ENCODE measurements at regions not wholly inside any gene's neighbourhood (a gene's known extent, or its start where the extent isn't known, plus 50 kb on each side); places are given as distances from the start of the nearest gene placed in this dataset.

- TF ChIP-seq THAP8 (CRISPR knock-in tag; IDR thresholded peaks at IDR 0.05; ENCODE audit: borderline replicate concordance) (0 out of 2 replicates have a peak, but pooled peaks have one; percentile 40), RNF2 (conservative IDR thresholded peaks at IDR 0.05; ENCODE audit: low read depth) (peak; percentile 76; the same call in 1 of the 2 replicates), REPIN1 (CRISPR knock-in tag; IDR thresholded peaks at IDR 0.05; ENCODE audit: borderline replicate concordance, low read depth) (0 out of 2 replicates have a peak, but pooled peaks have one; percentile 41), PCBP2 (optimal IDR thresholded peaks at IDR 0.05; ENCODE audit: low read depth, low read length, poor library complexity, severe bottlenecking) (no peak), YEATS4 (CRISPR knock-in tag; IDR thresholded peaks at IDR 0.05; ENCODE audit: borderline replicate concordance) (peak; percentile 33; the same call in 1 of the 2 replicates), SNAPC4 (CRISPR knock-in tag; IDR thresholded peaks at IDR 0.05) (no peak), KMT2A (CRISPR knock-in tag; IDR thresholded peaks at IDR 0.05) (0 out of 2 replicates have a peak, but pooled peaks have one; percentile 36), ZNF350 (CRISPR knock-in tag; IDR thresholded peaks at IDR 0.05; ENCODE audit: borderline replicate concordance, low read depth) (peak; percentile 33; the same call in 1 of the 2 replicates), ZNF501 (CRISPR knock-in tag; IDR thresholded peaks at IDR 0.05) (peak; percentile 81), JUN (CRISPR knock-in tag; IDR thresholded peaks at IDR 0.05) (no peak), MAZ (IDR thresholded peaks at IDR 0.05; ENCODE audit: borderline replicate concordance, low read depth, low read length) (no peak), MAZ (CRISPR knock-in tag; IDR thresholded peaks at IDR 0.05; ENCODE audit: low read depth) (peak; percentile 61; the same call in 1 of the 2 replicates), CBFB (CRISPR knock-in tag; IDR thresholded peaks at IDR 0.05) (no peak), PITX1 (CRISPR knock-in tag; IDR thresholded peaks at IDR 0.05) (0 out of 2 replicates have a peak, but pooled peaks have one; percentile 36), PHF21A (CRISPR knock-in tag; IDR thresholded peaks at IDR 0.05) (peak; percentile 71; the same call in 1 of the 2 replicates), SAP130 (CRISPR knock-in tag; IDR thresholded peaks at IDR 0.05; ENCODE audit: low read depth) (peak; percentile 46), KLF12 (CRISPR knock-in tag; IDR thresholded peaks at IDR 0.05; ENCODE audit: borderline replicate concordance) (no peak), PAXIP1 (CRISPR knock-in tag; conservative IDR thresholded peaks at IDR 0.05) (0 out of 2 replicates have a peak, but pooled peaks have one; percentile 16), FOXC1 (CRISPR knock-in tag; IDR thresholded peaks at IDR 0.05; ENCODE audit: borderline replicate concordance) (0 out of 2 replicates have a peak, but pooled peaks have one; percentile 46), RFXAP (CRISPR knock-in tag; IDR thresholded peaks at IDR 0.05; ENCODE audit: borderline replicate concordance) (peak; percentile 68; the same call in 1 of the 2 replicates)
These were observed 94.6 kb downstream of the ZNF608 start (continued) for GRCh38 chr5:124651663-124652513.
